MCF 10A (cell line): ENCODE measurements at regions not wholly inside any gene's neighbourhood (a gene's known extent, or its start where the extent isn't known, plus 50 kb on each side); places are given as distances from the start of the nearest gene placed in this dataset.
"Not testable (repeated sequence)": the region's sequence is repeated elsewhere in the genome, so short reads cannot be mapped to it uniquely, and the experiment has no call there.

Experiments
- BruUV-seq: library from RNA; stranded (reverse); fragments of 400-500 nt; replicated peaks from 2 replicates; lab custom pipeline; 2021; lab: Mats Ljungman, UMichigan
- CTCF ChIA-PET: fragments of 300-600 bp; sonication (Branson Sonifier 250); formaldehyde crosslinking; extraction: SDS; loops from one replicate; lab custom pipeline; 2021; ENCODE audit warnings: antibody characterized with exemption, inconsistent platforms; lab: Yijun Ruan, JAX
- POLR2A ChIA-PET: fragments of 300-600, 350-650 bp; sonication (Branson Sonifier 250); formaldehyde crosslinking; extraction: SDS; loops from one replicate; lab custom pipeline; 2020; ENCODE audit warnings: antibody characterized with exemption, inconsistent platforms; lab: Yijun Ruan, JAX
- DNase-seq: peaks from one replicate; pipeline ENCODE4 v3.0.0-alpha.2; 2018; ENCODE audit not compliant: unreplicated experiment
- H3K27ac Mint-ChIP-seq: one replicate; pipeline ENCODE4 v1.8.0; 2022; ENCODE audit warnings: mild to moderate bottlenecking, low read depth, mixed read lengths; ENCODE audit not compliant: unreplicated experiment
- H3K27me3 Mint-ChIP-seq: one replicate; pipeline ENCODE4 v1.8.0; 2022; ENCODE audit warnings: mixed read lengths; ENCODE audit not compliant: insufficient read depth, unreplicated experiment
- H3K36me3 Mint-ChIP-seq: one replicate; pipeline ENCODE4 v1.8.0; 2022; ENCODE audit warnings: mild to moderate bottlenecking, moderate library complexity, mixed read lengths; ENCODE audit not compliant: insufficient read depth, unreplicated experiment
- H3K4me1 Mint-ChIP-seq: one replicate; pipeline ENCODE4 v1.8.0; 2022; ENCODE audit warnings: mixed read lengths; ENCODE audit not compliant: insufficient read depth, unreplicated experiment
- H3K4me3 Mint-ChIP-seq: one replicate; pipeline ENCODE4 v1.8.0; 2022; ENCODE audit warnings: mild to moderate bottlenecking, moderate library complexity, mixed read lengths; ENCODE audit not compliant: unreplicated experiment
- H3K9me3 Mint-ChIP-seq: one replicate; pipeline ENCODE4 v1.8.0; 2022; ENCODE audit warnings: mixed read lengths; ENCODE audit not compliant: unreplicated experiment
- intact Hi-C: fragments of 100-400 bp; cut with micrococcal nuclease; formaldehyde crosslinking; loops from 2 replicates; pipeline ENCODE4 v1.14.1; 2022

- peaks cover 70% of the 10 kb centered on the region for H3K9me3 Mint-ChIP-seq
- H3K4me1 Mint-ChIP-seq, H3K27me3 Mint-ChIP-seq, intact Hi-C loops, POLR2A ChIA-PET, BruUV-seq, H3K36me3 Mint-ChIP-seq, H3K27ac Mint-ChIP-seq, H3K4me3 Mint-ChIP-seq, CTCF ChIA-PET, DNase-seq: not testable (repeated sequence)
Measured at GRCh38 chr21:9791453-9791852, 729.9 kb upstream of the TPTE start.

DNA sequence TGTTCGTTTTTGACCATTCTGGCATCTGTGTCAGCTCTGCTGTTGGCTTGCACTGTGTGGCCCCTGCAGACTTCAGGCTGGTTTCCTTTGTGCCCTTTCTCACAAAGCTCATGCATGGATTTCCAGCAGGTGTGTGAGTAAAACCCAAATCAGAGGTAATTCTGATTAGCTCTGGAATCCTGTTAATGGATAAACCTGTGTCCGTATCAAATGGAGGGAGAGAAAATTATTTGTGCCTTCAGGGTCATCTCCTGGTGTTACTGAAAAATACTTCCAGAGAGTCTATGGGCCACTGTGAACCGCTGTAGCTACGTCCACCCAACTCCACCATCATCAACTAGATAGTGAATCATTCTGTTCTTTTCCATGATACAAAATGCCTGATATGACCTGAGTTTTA lies 726.1 kb upstream of the TPTE start:
- BruUV-seq, H3K27ac Mint-ChIP-seq, intact Hi-C loops, DNase-seq, H3K36me3 Mint-ChIP-seq, H3K27me3 Mint-ChIP-seq, H3K4me3 Mint-ChIP-seq, POLR2A ChIA-PET, H3K4me1 Mint-ChIP-seq, CTCF ChIA-PET: not testable (repeated sequence)
- H3K9me3 Mint-ChIP-seq, result peaks cover 42% of the 10 kb centered on the region

GRCh38 chr21:9796293-9796692 lies 725.1 kb upstream of the TPTE start:
- POLR2A ChIA-PET, H3K27ac Mint-ChIP-seq, H3K27me3 Mint-ChIP-seq, intact Hi-C loops, H3K4me3 Mint-ChIP-seq, DNase-seq, CTCF ChIA-PET, BruUV-seq, H3K4me1 Mint-ChIP-seq, H3K36me3 Mint-ChIP-seq: not testable (repeated sequence)
- peaks cover 42% of the 10 kb centered on the region for H3K9me3 Mint-ChIP-seq

DNA sequence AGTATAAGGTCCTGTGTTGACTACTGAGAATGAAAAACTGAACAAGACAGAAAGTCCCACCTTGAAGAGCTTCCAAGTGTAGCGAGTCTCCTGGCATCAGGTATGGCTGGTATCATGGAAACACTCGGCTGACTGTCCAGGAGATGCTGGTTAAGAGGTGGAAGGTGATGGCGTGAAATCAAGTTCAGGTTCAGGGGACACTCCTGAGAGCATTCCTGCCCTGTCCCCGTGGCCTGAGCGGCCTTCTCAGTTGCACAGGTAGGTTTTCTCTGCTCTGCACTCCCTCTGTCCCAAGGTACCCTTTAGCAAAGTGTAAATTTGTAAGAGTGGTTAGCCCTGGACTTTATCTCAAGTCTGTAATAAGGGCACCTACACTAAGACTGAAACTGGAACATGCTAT lies 713.7 kb upstream of the TPTE start:
- H3K36me3 Mint-ChIP-seq, H3K9me3 Mint-ChIP-seq, H3K4me3 Mint-ChIP-seq, POLR2A ChIA-PET, H3K27ac Mint-ChIP-seq, CTCF ChIA-PET, H3K4me1 Mint-ChIP-seq, intact Hi-C loops, H3K27me3 Mint-ChIP-seq, DNase-seq, BruUV-seq: not testable (repeated sequence)

DNA sequence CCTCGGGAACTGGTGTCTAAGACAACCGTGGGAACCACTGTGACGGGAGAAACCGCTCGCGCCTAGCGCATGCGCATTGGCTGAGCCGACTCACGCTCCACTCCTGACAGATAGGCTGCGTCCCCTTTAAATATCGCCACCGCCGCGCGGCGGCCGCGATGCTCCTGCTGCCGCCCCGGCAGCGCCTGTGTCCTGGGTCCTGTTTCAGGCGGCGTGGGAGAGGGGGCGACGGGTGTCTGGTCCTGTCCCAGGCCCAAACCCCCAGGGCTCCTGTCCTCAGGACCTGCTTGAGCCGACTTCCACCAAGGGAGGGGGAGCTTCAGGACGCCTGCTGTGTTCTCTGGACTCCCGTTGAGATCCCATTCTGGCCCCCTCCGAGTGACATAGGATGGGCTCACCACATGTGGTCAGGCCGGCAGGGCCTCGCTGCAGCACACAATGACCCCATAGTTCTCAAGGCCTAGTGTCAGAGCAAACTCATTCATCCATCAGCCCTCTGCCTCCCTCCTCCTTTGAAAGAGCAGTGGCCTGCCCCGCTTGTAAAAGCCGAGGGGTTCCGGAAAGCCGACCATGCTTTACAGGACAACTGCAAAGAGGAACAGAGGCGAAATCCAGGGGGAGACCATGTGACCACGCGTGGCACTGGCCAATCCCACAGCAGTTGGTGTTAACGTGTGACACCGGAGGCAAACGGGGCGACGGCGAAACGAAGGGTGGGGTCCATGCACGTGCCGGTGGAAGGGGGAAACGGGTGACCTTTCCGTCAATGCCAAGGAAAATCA lies 710.0 kb upstream of the TPTE start:
- H3K36me3 Mint-ChIP-seq, POLR2A ChIA-PET, H3K4me1 Mint-ChIP-seq, H3K9me3 Mint-ChIP-seq, H3K27me3 Mint-ChIP-seq, DNase-seq, CTCF ChIA-PET, H3K4me3 Mint-ChIP-seq, intact Hi-C loops, BruUV-seq, H3K27ac Mint-ChIP-seq: not testable (repeated sequence)

DNA sequence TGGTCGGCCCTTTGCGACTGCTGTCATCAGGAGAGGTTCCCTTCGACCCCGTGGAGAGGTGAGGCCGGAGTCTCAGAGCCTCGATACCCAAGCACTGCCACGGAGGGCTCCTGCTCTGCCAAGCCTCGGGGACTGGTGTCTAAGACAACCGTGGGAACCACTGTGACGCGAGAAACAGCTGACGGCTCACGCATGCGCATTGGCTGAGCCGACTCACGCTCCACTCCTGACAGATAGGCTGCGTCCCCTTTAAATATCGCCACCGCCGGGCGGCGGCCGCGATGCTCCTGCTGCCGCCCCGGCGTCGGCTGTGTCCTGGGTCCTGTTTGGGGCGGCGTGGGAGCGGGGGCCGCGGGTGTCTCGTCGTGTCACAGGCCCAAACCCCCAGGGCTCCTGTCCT lies 708.9 kb upstream of the TPTE start:
- DNase-seq, H3K27ac Mint-ChIP-seq, H3K4me1 Mint-ChIP-seq, POLR2A ChIA-PET, CTCF ChIA-PET, H3K27me3 Mint-ChIP-seq, BruUV-seq, H3K36me3 Mint-ChIP-seq, H3K9me3 Mint-ChIP-seq, intact Hi-C loops, H3K4me3 Mint-ChIP-seq: not testable (repeated sequence)

DNA sequence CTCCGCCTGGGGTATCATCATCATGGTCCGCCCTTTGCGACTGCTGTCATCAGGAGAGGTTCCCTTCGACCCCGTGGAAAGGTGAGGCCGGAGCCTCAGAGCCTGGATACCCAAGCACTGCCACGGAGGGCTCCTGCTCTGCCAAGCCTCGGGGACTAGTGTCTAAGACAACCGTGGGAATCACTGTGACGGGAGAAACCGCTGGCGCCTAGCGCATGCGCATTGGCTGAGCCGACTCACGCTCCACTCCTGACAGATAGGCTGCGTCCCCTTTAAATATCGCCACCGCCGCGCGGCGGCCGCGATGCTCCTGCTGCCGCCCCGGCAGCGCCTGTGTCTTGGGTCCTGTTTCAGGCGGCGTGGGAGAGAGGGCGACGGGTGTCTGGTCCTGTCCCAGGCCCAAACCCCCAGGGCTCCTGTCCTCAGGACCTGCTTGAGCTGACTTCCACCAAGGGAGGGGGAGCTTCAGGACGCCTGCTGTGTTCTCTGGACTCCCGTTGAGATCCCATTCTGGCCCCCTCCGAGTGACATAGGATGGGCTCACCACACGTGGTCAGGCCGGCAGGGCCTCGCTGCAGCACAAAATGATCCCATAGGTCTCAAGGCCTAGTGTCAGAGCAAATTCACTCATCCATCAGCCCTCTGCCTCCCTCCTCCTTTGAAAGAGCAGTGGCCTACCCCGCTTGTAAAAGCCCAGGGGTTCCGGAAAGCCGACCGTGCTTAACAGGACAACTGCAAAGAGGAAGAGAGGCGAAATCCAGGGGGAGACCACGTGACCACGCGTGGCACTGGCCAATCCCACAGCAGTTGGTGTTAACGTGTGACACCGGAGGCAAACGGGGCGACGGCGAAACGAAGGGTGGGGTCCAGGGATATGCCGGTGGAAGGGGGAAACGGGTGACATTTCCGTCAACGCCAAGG lies 707.2 kb upstream of the TPTE start:
- H3K4me3 Mint-ChIP-seq, H3K36me3 Mint-ChIP-seq, CTCF ChIA-PET, POLR2A ChIA-PET, H3K27ac Mint-ChIP-seq, BruUV-seq, DNase-seq, H3K4me1 Mint-ChIP-seq, H3K27me3 Mint-ChIP-seq, H3K9me3 Mint-ChIP-seq, intact Hi-C loops: not testable (repeated sequence)

GRCh38 chr21:9815181-9815789 lies 706.1 kb upstream of the TPTE start:
- CTCF ChIA-PET, POLR2A ChIA-PET, H3K4me1 Mint-ChIP-seq, H3K27me3 Mint-ChIP-seq, H3K4me3 Mint-ChIP-seq, BruUV-seq, intact Hi-C loops, DNase-seq, H3K27ac Mint-ChIP-seq, H3K9me3 Mint-ChIP-seq, H3K36me3 Mint-ChIP-seq: not testable (repeated sequence)
